Peyer's patch (tissue), 4 donors: ENCODE measurements at regions not wholly inside any gene's neighbourhood (a gene's known extent, or its start where the extent isn't known, plus 50 kb on each side); places are given as distances from the start of the nearest gene placed in this dataset.

ENCODE experiments used
- CTCF ChIP-seq, 6 experiments: fragments of 450-650 bp in 4 of 6; fragments of 200-600 bp in 2 of 6; sonication (generic) in 1 of 6; IDR thresholded peaks; one replicate each; pipeline ENCODE4 v1.5.1; 2017 to 2019; ENCODE audit warnings: antibody characterized with exemption in 6 of 6, mild to moderate bottlenecking in 3 of 6, moderate library complexity in 1 of 6
- POLR2A ChIP-seq, 2 donors: fragments of 450-650 bp; IDR thresholded peaks; one replicate each; pipeline ENCODE4 v1.5.1; 2017; ENCODE audit warnings: antibody characterized with exemption in 2 of 2, mild to moderate bottlenecking in 2 of 2, moderate library complexity in 2 of 2

GRCh38 chr1:201724039-201724765 is 104.8 kb upstream of the IPO9 start:
- TF ChIP-seq CTCF (IDR thresholded peaks at IDR 0.05) (no peak), POLR2A (IDR thresholded peaks at IDR 0.05) (no peak)
